GM20000 (cell line): ENCODE measurements at regions not wholly inside any gene's neighbourhood (a gene's known extent, or its start where the extent isn't known, plus 50 kb on each side); places are given as distances from the start of the nearest gene placed in this dataset.

Experiments used
- DNase-seq: peaks from one replicate; pipeline ENCODE4 v3.0.0; 2012; ENCODE audit warnings: low spot score
- CTCF ChIP-seq: IDR thresholded peaks from 2 replicates; pipeline ENCODE4 v1.5.1; 2012; ENCODE audit warnings: mild to moderate bottlenecking, control low read depth; ENCODE audit errors: extremely low read depth, missing control alignments

- TF ChIP-seq CTCF: no peak
- DNase-seq: no peak
These were observed 131.4 kb upstream of the HDAC4 start for GRCh38 chr2:239532250-239532649.

- no peak for TF ChIP-seq CTCF
These were observed 130.8 kb upstream of the HDAC4 start for GRCh38 chr2:239531456-239532241.

GRCh38 chr2:239530749-239531316 lies 130.0 kb upstream of the HDAC4 start:
- no peak for DNase-seq
- TF ChIP-seq CTCF: no peak

More at GRCh38 chr2:239531456-239532241, 130.8 kb upstream of the HDAC4 start:
- no peak for DNase-seq

GRCh38 chr2:239529313-239530015 lies 128.6 kb upstream of the HDAC4 start:
- no peak for TF ChIP-seq CTCF
- no peak for DNase-seq

GRCh38 chr2:239528883-239529282 lies 128.1 kb upstream of the HDAC4 start:
- TF ChIP-seq CTCF: no peak
- no peak for DNase-seq

- no peak for DNase-seq
- no peak for TF ChIP-seq CTCF
These were observed 127.3 kb upstream of the HDAC4 start for GRCh38 chr2:239528146-239528545.
